ENCODE measurements at regions not wholly inside any gene's neighbourhood (a gene's known extent, or its start where the extent isn't known, plus 50 kb on each side); places are given as distances from the start of the nearest gene placed in this dataset.
"Not testable (repeated sequence)": the region's sequence is repeated elsewhere in the genome, so short reads cannot be mapped to it uniquely, and the experiment has no call there.

GRCh38 chr4:4099610-4100009 is 127.1 kb downstream of the OTOP1 start:
- H3K36me3 ChIP-seq (ENCODE audit: insufficient read depth, insufficient read length, low read length); H3K4me3 ChIP-seq (ENCODE audit: insufficient read length, low read depth); H3K4me1 ChIP-seq (ENCODE audit: insufficient read depth, insufficient read length); DNase-seq (ENCODE audit: low read depth, low spot score); H3K9ac ChIP-seq (ENCODE audit: insufficient read length, low read depth); H3K9me3 ChIP-seq (ENCODE audit: insufficient read depth, low read length); H3K27me3 ChIP-seq (ENCODE audit: insufficient read depth, insufficient read length): not testable (repeated sequence)

GRCh38 chr4:4106923-4107322 is 119.8 kb downstream of the OTOP1 start:
- H3K4me1 ChIP-seq (ENCODE audit: insufficient read depth, insufficient read length) = not testable (repeated sequence)
- H3K4me3 ChIP-seq (ENCODE audit: insufficient read length, low read depth) = peak overlapping the region; percentile 50

GRCh38 chr4:4107411-4108107 is 119.2 kb downstream of the OTOP1 start:
- not testable (repeated sequence) for H3K36me3 ChIP-seq (ENCODE audit: insufficient read depth, insufficient read length, low read length); DNase-seq (ENCODE audit: low read depth, low spot score); H3K4me1 ChIP-seq (ENCODE audit: insufficient read depth, insufficient read length); H3K9me3 ChIP-seq (ENCODE audit: insufficient read depth, low read length)
- Histone ChIP-seq H3K27me3 (ENCODE audit: insufficient read depth, insufficient read length) (peaks cover 24% of the 10 kb centered on the region), H3K4me3 (ENCODE audit: insufficient read length, low read depth) (peak overlapping the region; percentile 50), H3K9ac (ENCODE audit: insufficient read length, low read depth) (peak overlapping the region; percentile 74)

More at GRCh38 chr4:4106923-4107322, 119.8 kb downstream of the OTOP1 start:
- not testable (repeated sequence) for H3K9me3 ChIP-seq (ENCODE audit: insufficient read depth, low read length); H3K36me3 ChIP-seq (ENCODE audit: insufficient read depth, insufficient read length, low read length); H3K9ac ChIP-seq (ENCODE audit: insufficient read length, low read depth); DNase-seq (ENCODE audit: low read depth, low spot score)
- H3K27me3 ChIP-seq (ENCODE audit: insufficient read depth, insufficient read length) = peaks cover 24% of the 10 kb centered on the region

- not testable (repeated sequence) for H3K27me3 ChIP-seq (ENCODE audit: insufficient read depth, insufficient read length); H3K9ac ChIP-seq (ENCODE audit: insufficient read length, low read depth); H3K4me1 ChIP-seq (ENCODE audit: insufficient read depth, insufficient read length); H3K4me3 ChIP-seq (ENCODE audit: insufficient read length, low read depth); H3K36me3 ChIP-seq (ENCODE audit: insufficient read depth, insufficient read length, low read length); DNase-seq (ENCODE audit: low read depth, low spot score)
- peaks cover 19% of the 10 kb centered on the region; the same call in 1 of the 2 replicates for H3K9me3 ChIP-seq (ENCODE audit: insufficient read depth, low read length)
Observed at GRCh38 chr4:4115381-4115780, 111.3 kb downstream of the OTOP1 start.

- H3K36me3 ChIP-seq (ENCODE audit: insufficient read depth, insufficient read length, low read length); H3K4me3 ChIP-seq (ENCODE audit: insufficient read length, low read depth); DNase-seq (ENCODE audit: low read depth, low spot score); H3K9ac ChIP-seq (ENCODE audit: insufficient read length, low read depth); H3K27me3 ChIP-seq (ENCODE audit: insufficient read depth, insufficient read length); H3K4me1 ChIP-seq (ENCODE audit: insufficient read depth, insufficient read length): not testable (repeated sequence)
- H3K9me3 ChIP-seq (ENCODE audit: insufficient read depth, low read length) = peaks cover 19% of the 10 kb centered on the region; the same call in 1 of the 2 replicates
Observed at GRCh38 chr4:4116901-4117300, 109.8 kb downstream of the OTOP1 start.

- H3K4me3 ChIP-seq (ENCODE audit: insufficient read length, low read depth); H3K9ac ChIP-seq (ENCODE audit: insufficient read length, low read depth); H3K9me3 ChIP-seq (ENCODE audit: insufficient read depth, low read length); H3K36me3 ChIP-seq (ENCODE audit: insufficient read depth, insufficient read length, low read length); H3K4me1 ChIP-seq (ENCODE audit: insufficient read depth, insufficient read length); H3K27me3 ChIP-seq (ENCODE audit: insufficient read depth, insufficient read length); DNase-seq (ENCODE audit: low read depth, low spot score): not testable (repeated sequence)
Observed at GRCh38 chr4:4134368-4134767, 92.4 kb downstream of the OTOP1 start.

- not testable (repeated sequence) for H3K9me3 ChIP-seq (ENCODE audit: insufficient read depth, low read length); DNase-seq (ENCODE audit: low read depth, low spot score); H3K4me3 ChIP-seq (ENCODE audit: insufficient read length, low read depth); H3K9ac ChIP-seq (ENCODE audit: insufficient read length, low read depth); H3K27me3 ChIP-seq (ENCODE audit: insufficient read depth, insufficient read length); H3K36me3 ChIP-seq (ENCODE audit: insufficient read depth, insufficient read length, low read length); H3K4me1 ChIP-seq (ENCODE audit: insufficient read depth, insufficient read length)
Observed at GRCh38 chr4:4136621-4137020, 90.1 kb downstream of the OTOP1 start.

Data from NT2/D1 (cell line).